Endothelial cell of umbilical vein (primary cell): ENCODE measurements at regions not wholly inside any gene's neighbourhood (a gene's known extent, or its start where the extent isn't known, plus 50 kb on each side); places are given as distances from the start of the nearest gene placed in this dataset.

Experiments used
- CTCF ChIP-seq, 2 donors: IDR thresholded peaks; 1 replicate in 1 of 2; 2 replicates in 1 of 2; pipeline ENCODE4 v1.5.1; 2011; ENCODE audit warnings: low read length in 2 of 2, mild to moderate bottlenecking in 2 of 2, moderate library complexity in 2 of 2, control low read depth in 1 of 2, inconsistent platforms in 1 of 2, low read depth in 1 of 2; ENCODE audit not compliant: insufficient read depth in 1 of 2; ENCODE audit errors: extremely low read depth in 1 of 2
- EZH2 ChIP-seq: IDR thresholded peaks from 2 replicates; pipeline ENCODE4 v1.6.1; 2012; ENCODE audit warnings: borderline replicate concordance, low read depth, mild to moderate bottlenecking, moderate library complexity, low read length, inconsistent platforms; ENCODE audit not compliant: severe bottlenecking
- JUN ChIP-seq: IDR thresholded peaks from 2 replicates; pipeline ENCODE4 v1.6.1; 2011; ENCODE audit warnings: borderline replicate concordance, low read depth; ENCODE audit not compliant: insufficient read length, insufficient read depth
- MYC ChIP-seq: IDR thresholded peaks from one replicate; pipeline ENCODE4 v1.6.1; 2011; ENCODE audit warnings: mild to moderate bottlenecking, low read depth, low read length
- POLR2A ChIP-seq: IDR thresholded peaks from 2 replicates; pipeline ENCODE4 v1.6.1; 2012; ENCODE audit warnings: low read depth, mild to moderate bottlenecking, control low read depth, low read length

- TF ChIP-seq CTCF (IDR thresholded peaks at IDR 0.05; ENCODE audit: extremely low read depth in 1 of 2, insufficient read depth in 1 of 2, low read depth in 1 of 2, low read length in 2 of 2) (no peak), EZH2 (no peak), MYC (no peak), JUN (no peak), POLR2A (no peak)
These were observed 476.6 kb upstream of the TNC start for GRCh38 chr9:115594557-115594956.
